HepG2 (cell line): ENCODE measurements at regions not wholly inside any gene's neighbourhood (a gene's known extent, or its start where the extent isn't known, plus 50 kb on each side); places are given as distances from the start of the nearest gene placed in this dataset.

ENCODE experiments used
- BHLHE40 ChIP-seq: IDR thresholded peaks from 2 replicates; pipeline ENCODE4 v1.6.1; 2011; ENCODE audit warnings: low read length, improper control_type of control experiment
- BRD4 ChIP-seq: sonication (generic); formaldehyde crosslinking; IDR thresholded peaks from 2 replicates; pipeline ENCODE4 v1.4.0; 2020; ENCODE audit warnings: missing genetic modification reagents
- DRAP1 ChIP-seq: IDR thresholded peaks from 2 replicates; pipeline ENCODE4 v1.6.1; 2016; ENCODE audit warnings: missing genetic modification reagents, missing compliant biosample characterization
- FLYWCH1 ChIP-seq: sonication (generic); formaldehyde crosslinking; IDR thresholded peaks from 2 replicates; pipeline ENCODE4 v1.8.1; 2023; ENCODE audit warnings: mild to moderate bottlenecking, missing genetic modification reagents
- FOSL1 ChIP-seq: sonication (generic); formaldehyde crosslinking; IDR thresholded peaks from 2 replicates; pipeline ENCODE4 v1.9.0; 2021; ENCODE audit warnings: missing genetic modification reagents, borderline replicate concordance
- FOXP1 ChIP-seq, 2 experiments: fragments of 450-650 bp in 1 of 2; IDR thresholded peaks; 2 replicates each; pipeline ENCODE4 v1.6.1; 2017 to 2018; ENCODE audit warnings: antibody characterized with exemption in 1 of 2
- HBP1 ChIP-seq: IDR thresholded peaks from 2 replicates; pipeline ENCODE4 v1.6.1; 2016; ENCODE audit warnings: low read depth, control low read depth
- JUND ChIP-seq: sonication (generic); formaldehyde crosslinking; IDR thresholded peaks from 2 replicates; pipeline ENCODE4 v1.8.0; 2022; ENCODE audit warnings: mild to moderate bottlenecking, missing genetic modification reagents
- KDM5A ChIP-seq: fragments of 200-600 bp; sonication (generic); IDR thresholded peaks from 2 replicates; pipeline ENCODE4 v1.7.0; 2018; ENCODE audit warnings: antibody characterized with exemption, mild to moderate bottlenecking, low read length, borderline replicate concordance
- MBNL3 ChIP-seq: fragments of 250-450 bp; sonication (Bioruptor Pico); conservative IDR thresholded peaks from 2 replicates; pipeline ENCODE4 v1.8.0; 2022; ENCODE audit warnings: mild to moderate bottlenecking, inconsistent platforms
- MTA1 ChIP-seq: sonication (generic); formaldehyde crosslinking; IDR thresholded peaks from 2 replicates; pipeline ENCODE4 v1.4.0; 2020; ENCODE audit warnings: missing genetic modification reagents, mild to moderate bottlenecking, borderline replicate concordance
- MTA3 ChIP-seq: sonication (generic); formaldehyde crosslinking; IDR thresholded peaks from 2 replicates; pipeline ENCODE4 v1.4.0; 2020; ENCODE audit warnings: missing genetic modification reagents
- MZF1 ChIP-seq: sonication (generic); formaldehyde crosslinking; IDR thresholded peaks from 2 replicates; pipeline ENCODE4 v1.8.1; 2023; ENCODE audit warnings: mild to moderate bottlenecking, missing genetic modification reagents, borderline replicate concordance
- NR0B2 ChIP-seq: sonication (generic); formaldehyde crosslinking; IDR thresholded peaks from 2 replicates; pipeline ENCODE4 v1.4.0; 2020; ENCODE audit warnings: mild to moderate bottlenecking, missing genetic modification reagents
- RFX5 ChIP-seq: IDR thresholded peaks from 2 replicates; pipeline ENCODE4 v1.6.1; 2011; ENCODE audit warnings: low read depth, low read length, improper control_type of control experiment
- SIN3A ChIP-seq: IDR thresholded peaks from 2 replicates; pipeline ENCODE4 v1.6.1; 2011; ENCODE audit warnings: low read depth, mild to moderate bottlenecking, control low read depth, low read length, borderline replicate concordance
- SP4 ChIP-seq: sonication (generic); formaldehyde crosslinking; IDR thresholded peaks from 2 replicates; pipeline ENCODE4 v1.8.1; 2023; ENCODE audit warnings: mild to moderate bottlenecking, missing genetic modification reagents
- TAF15 ChIP-seq: fragments of 200-400 bp; formaldehyde crosslinking; IDR thresholded peaks from one replicate; pipeline ENCODE4 v1.6.1; 2018; ENCODE audit warnings: mild to moderate bottlenecking, low read depth, low read length; ENCODE audit not compliant: poor library complexity, severe bottlenecking
- TSC22D2 ChIP-seq: sonication (generic); formaldehyde crosslinking; IDR thresholded peaks from 2 replicates; pipeline ENCODE4 v1.5.1; 2020; ENCODE audit warnings: missing genetic modification reagents, mild to moderate bottlenecking, borderline replicate concordance
- ZNF18 ChIP-seq: sonication (generic); formaldehyde crosslinking; IDR thresholded peaks from 2 replicates; pipeline ENCODE4 v1.8.0; 2022; ENCODE audit warnings: mild to moderate bottlenecking, missing genetic modification reagents; ENCODE audit not compliant: insufficient replicate concordance
- ZNF264 ChIP-seq: sonication (generic); formaldehyde crosslinking; IDR thresholded peaks from 2 replicates; pipeline ENCODE4 v1.4.0; 2020; ENCODE audit warnings: missing genetic modification reagents
- ZNF598 ChIP-seq: sonication (generic); formaldehyde crosslinking; IDR thresholded peaks from 2 replicates; pipeline ENCODE4 v1.5.1; 2020; ENCODE audit warnings: mild to moderate bottlenecking, missing genetic modification reagents, borderline replicate concordance
- ZNF678 ChIP-seq: sonication (generic); formaldehyde crosslinking; IDR thresholded peaks from 2 replicates; pipeline ENCODE4 v1.4.0; 2020; ENCODE audit warnings: mild to moderate bottlenecking, missing genetic modification reagents
- ZNF768 ChIP-seq: sonication (generic); formaldehyde crosslinking; IDR thresholded peaks from 2 replicates; pipeline ENCODE4 v1.4.0; 2020; ENCODE audit warnings: missing genetic modification reagents
- ZSCAN20 ChIP-seq: sonication (generic); formaldehyde crosslinking; IDR thresholded peaks from 2 replicates; pipeline ENCODE4 v1.4.0; 2020; ENCODE audit warnings: missing genetic modification reagents, mild to moderate bottlenecking, borderline replicate concordance
- ZSCAN5A ChIP-seq: sonication (generic); formaldehyde crosslinking; IDR thresholded peaks from 2 replicates; pipeline ENCODE4 v1.8.0; 2022; ENCODE audit warnings: mild to moderate bottlenecking, missing genetic modification reagents, borderline replicate concordance

- TF ChIP-seq HBP1 (CRISPR knock-in tag) (peak; percentile 77; the same call in 1 of the 2 replicates), FOSL1 (CRISPR knock-in tag) (no peak), MTA1 (peak; percentile 69; the same call in 1 of the 2 replicates), MTA3 (no peak), ZNF678 (CRISPR knock-in tag) (no peak), ZNF264 (CRISPR knock-in tag) (0 out of 2 replicates have a peak, but pooled peaks have one; percentile 24), BRD4 (CRISPR knock-in tag) (peak; percentile 81; the same call in 1 of the 2 replicates), SIN3A (peak; percentile 31; the same call in 1 of the 2 replicates), TAF15 (no peak), KDM5A (no peak), RFX5 (no peak), BHLHE40 (peak; percentile 36), ZNF18 (CRISPR knock-in tag) (peak; percentile 99), SP4 (CRISPR knock-in tag) (peak; percentile 55; the same call in 1 of the 2 replicates), FLYWCH1 (CRISPR knock-in tag) (no peak), JUND (CRISPR knock-in tag) (no peak), DRAP1 (CRISPR knock-in tag) (peak; percentile 48), MBNL3 (CRISPR knock-in tag) (no peak), FOXP1 (IDR thresholded peaks at IDR 0.05) (no peak), FOXP1 (CRISPR knock-in tag; IDR thresholded peaks at IDR 0.05) (0 out of 2 replicates have a peak, but pooled peaks have one; percentile 36), ZSCAN5A (CRISPR knock-in tag) (no peak), ZSCAN20 (CRISPR knock-in tag) (no peak), MZF1 (CRISPR knock-in tag) (no peak), TSC22D2 (CRISPR knock-in tag) (no peak), ZNF598 (CRISPR knock-in tag) (no peak), ZNF768 (CRISPR knock-in tag) (no peak), NR0B2 (CRISPR knock-in tag) (no peak)
Observed at GRCh38 chr5:139742173-139742903, 53.3 kb upstream of the PSD2 start (continued).
